Stomach (tissue), 8 donors: ENCODE measurements at regions not wholly inside any gene's neighbourhood (a gene's known extent, or its start where the extent isn't known, plus 50 kb on each side); places are given as distances from the start of the nearest gene placed in this dataset.

ENCODE experiments used
- DNase-seq, 2 donors: peaks; one replicate each; pipeline versions ENCODE4 v3.0.0 to v3.0.0-alpha.2; 2013 to 2019
- H3K27ac ChIP-seq, 5 donors: fragments of 200-600 bp in 4 of 5; sonication (generic) in 4 of 5; one replicate each; pipeline ENCODE4 v1.5.1; 2013 to 2019; ENCODE audit warnings: mild to moderate bottlenecking in 1 of 5, moderate library complexity in 1 of 5
- H3K27me3 ChIP-seq, 3 donors: fragments of 200-600 bp; sonication (generic); one replicate each; pipeline ENCODE4 v1.5.1; 2017 to 2019; ENCODE audit warnings: mixed run types in 1 of 3
- H3K36me3 ChIP-seq, 4 donors: fragments of 200-600 bp; sonication (generic); 1 replicate in 3 of 4; 2 replicates in 1 of 4; pipeline ENCODE4 v1.5.1; 2016 to 2019
- H3K4me1 ChIP-seq, 4 donors: fragments of 200-600 bp; sonication (generic); one replicate each; pipeline ENCODE4 v1.5.1; 2016 to 2019
- H3K4me3 ChIP-seq, 4 donors: fragments of 200-600 bp; sonication (generic) in 3 of 4; one replicate each; pipeline ENCODE4 v1.5.1; 2016 to 2019; ENCODE audit warnings: mild to moderate bottlenecking in 1 of 4
- H3K9me3 ChIP-seq, 4 donors: fragments of 200-600 bp; sonication (generic); one replicate each; pipeline ENCODE4 v1.5.1; 2016 to 2019
- EP300 ChIP-seq: sonication (generic); formaldehyde crosslinking; IDR thresholded peaks from one replicate; pipeline ENCODE4 v1.6.1; 2017; ENCODE audit warnings: antibody characterized with exemption
- POLR2A ChIP-seq, 4 donors: fragments of 450-650 bp; IDR thresholded peaks; one replicate each; pipeline ENCODE4 v1.6.1; 2016; ENCODE audit warnings: antibody characterized with exemption in 4 of 4, control low read depth in 2 of 4, mild to moderate bottlenecking in 1 of 4, moderate library complexity in 1 of 4
- POLR2AphosphoS5 ChIP-seq, 3 donors: sonication (generic); formaldehyde crosslinking; IDR thresholded peaks; one replicate each; pipeline ENCODE4 v1.6.1; 2016; ENCODE audit warnings: antibody characterized with exemption in 3 of 3
- WGBS, 5 donors: extraction: QIAGEN DNeasy Blood & Tissue Kit in 3 of 5; methylation state at CpG; one replicate each; pipeline versions ENCODE4 v1.1.5 to v1.1.7; 2013 to 2018; 5-methylcytosine and 5-hydroxymethylcytosine counted together
- intact Hi-C: fragments of 100-400 bp; cut with DNase I; formaldehyde crosslinking; loops from one replicate; pipeline ENCODE4 v1.15.1; 2023; ENCODE audit warnings: low total_unique reads
- TF ChIP-seq, protein P1 (sequence below), 7 experiments: fragments of 450-650 bp in 4 of 7; fragments of 200-600 bp in 3 of 7; sonication (generic) in 3 of 7; IDR thresholded peaks; one replicate each; pipeline ENCODE4 v1.5.1; 2016 to 2019; ENCODE audit warnings: antibody characterized with exemption in 7 of 7, control low read depth in 2 of 7, mild to moderate bottlenecking in 1 of 7
- donor health status: healthy with polysubstance abuse.
- donor health status: Bipolar disorder and iron deficiency.
- donor health status: healthy.

DNA sequence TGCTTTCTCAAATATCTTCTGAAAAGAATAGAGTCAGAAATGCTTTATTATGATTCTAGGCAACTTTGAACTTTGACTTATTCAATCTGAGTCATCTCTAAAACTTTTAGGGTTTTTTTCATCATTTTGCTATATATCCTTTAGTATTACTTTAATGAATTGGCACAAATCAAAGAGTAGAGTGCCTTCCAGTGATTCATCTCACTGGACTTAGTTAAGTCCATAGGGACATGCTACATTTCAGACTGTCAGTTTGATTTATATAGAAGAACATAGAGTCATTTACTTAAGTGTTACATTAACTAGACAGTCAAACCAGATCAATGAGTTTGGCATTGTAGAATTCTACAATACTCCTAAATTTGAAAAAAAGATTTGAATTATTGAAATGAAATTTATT, 1235.7 kb upstream of the MAP3K7 start:
- DNase-seq: no peak
- no peaks in the 10 kb centered on the region for H3K9me3 ChIP-seq
- no peaks in the 10 kb centered on the region for H3K27me3 ChIP-seq
- TF ChIP-seq, protein P1, sequence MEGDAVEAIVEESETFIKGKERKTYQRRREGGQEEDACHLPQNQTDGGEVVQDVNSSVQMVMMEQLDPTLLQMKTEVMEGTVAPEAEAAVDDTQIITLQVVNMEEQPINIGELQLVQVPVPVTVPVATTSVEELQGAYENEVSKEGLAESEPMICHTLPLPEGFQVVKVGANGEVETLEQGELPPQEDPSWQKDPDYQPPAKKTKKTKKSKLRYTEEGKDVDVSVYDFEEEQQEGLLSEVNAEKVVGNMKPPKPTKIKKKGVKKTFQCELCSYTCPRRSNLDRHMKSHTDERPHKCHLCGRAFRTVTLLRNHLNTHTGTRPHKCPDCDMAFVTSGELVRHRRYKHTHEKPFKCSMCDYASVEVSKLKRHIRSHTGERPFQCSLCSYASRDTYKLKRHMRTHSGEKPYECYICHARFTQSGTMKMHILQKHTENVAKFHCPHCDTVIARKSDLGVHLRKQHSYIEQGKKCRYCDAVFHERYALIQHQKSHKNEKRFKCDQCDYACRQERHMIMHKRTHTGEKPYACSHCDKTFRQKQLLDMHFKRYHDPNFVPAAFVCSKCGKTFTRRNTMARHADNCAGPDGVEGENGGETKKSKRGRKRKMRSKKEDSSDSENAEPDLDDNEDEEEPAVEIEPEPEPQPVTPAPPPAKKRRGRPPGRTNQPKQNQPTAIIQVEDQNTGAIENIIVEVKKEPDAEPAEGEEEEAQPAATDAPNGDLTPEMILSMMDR (IDR thresholded peaks at IDR 0.05): no peak
- TF ChIP-seq POLR2A (IDR thresholded peaks at IDR 0.05) (no peak), POLR2AphosphoS5 (IDR thresholded peaks at IDR 0.05) (no peak), EP300 (no peak)
- H3K4me1 ChIP-seq: no peaks in the 10 kb centered on the region
- no peak overlapping the region for H3K27ac ChIP-seq
- no peak overlapping the region for H3K4me3 ChIP-seq
- intact Hi-C loops: no loop called here
- no peaks in the 10 kb centered on the region for H3K36me3 ChIP-seq

DNA sequence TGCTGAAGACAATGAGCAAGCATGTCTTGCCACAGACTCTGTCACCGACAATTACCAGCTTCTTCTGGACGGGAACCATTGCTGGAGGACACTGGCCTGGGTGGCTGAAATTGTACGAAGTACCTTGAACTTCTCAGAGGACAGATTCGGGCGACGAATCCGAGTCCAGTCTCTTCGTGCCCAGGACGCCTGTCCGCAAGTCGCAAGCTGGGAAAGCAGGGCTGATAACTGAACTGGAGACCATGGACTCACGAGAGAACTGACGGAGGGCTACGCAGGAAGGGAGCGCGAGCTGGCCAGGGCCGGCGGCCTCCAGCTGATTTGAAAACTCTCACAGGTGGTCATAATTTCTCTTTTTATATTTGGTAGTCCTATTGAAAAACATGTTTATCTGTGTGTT, 1229.5 kb upstream of the MAP3K7 start:
- TF ChIP-seq EP300 (no peak), POLR2AphosphoS5 (IDR thresholded peaks at IDR 0.05) (no peak), POLR2A (IDR thresholded peaks at IDR 0.05) (no peak)
- TF ChIP-seq, protein P1 (IDR thresholded peaks at IDR 0.05): no peak
- Histone ChIP-seq H3K36me3 (no peaks in the 10 kb centered on the region), H3K27me3 (no peaks in the 10 kb centered on the region), H3K27ac (no peak overlapping the region), H3K9me3 (no peaks in the 10 kb centered on the region), H3K4me1 (no peaks in the 10 kb centered on the region), H3K4me3 (no peak overlapping the region)
- 93 to 96% (median 96%) methylated on average over 18 of the region's 18 CpGs for WGBS, 5 donors
- intact Hi-C loops: no loop called here
- DNase-seq: no peak

DNA sequence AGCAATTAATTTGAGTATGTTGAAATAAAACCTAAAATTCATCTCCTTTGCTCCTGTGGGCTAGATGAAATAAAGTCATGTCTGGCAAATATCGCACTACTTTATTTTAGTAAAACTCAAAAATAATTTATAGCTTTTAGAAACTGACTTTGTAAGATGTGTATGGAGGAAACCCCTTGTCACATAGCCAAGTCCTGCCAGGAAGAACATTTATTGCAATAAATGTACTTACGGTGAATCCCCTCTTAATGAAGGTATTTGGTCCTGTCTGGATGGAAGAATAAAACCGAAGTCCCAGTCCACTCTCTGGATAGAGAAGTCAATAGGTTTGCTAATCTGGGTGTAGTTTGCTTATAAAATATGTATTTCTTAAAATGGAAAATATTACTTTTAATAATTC, 1226.8 kb upstream of the MAP3K7 start:
- no peak overlapping the region for H3K4me3 ChIP-seq
- intact Hi-C loops: no loop called here
- H3K9me3 ChIP-seq: no peaks in the 10 kb centered on the region
- WGBS, 5 donors: 66 to 81% (median 80%) methylated on average over 3 of the region's 3 CpGs
- no peak for DNase-seq
- H3K27me3 ChIP-seq: no peaks in the 10 kb centered on the region
- H3K4me1 ChIP-seq: no peaks in the 10 kb centered on the region
- no peak overlapping the region for H3K27ac ChIP-seq
- TF ChIP-seq, protein P1 (IDR thresholded peaks at IDR 0.05): no peak
- TF ChIP-seq POLR2A (IDR thresholded peaks at IDR 0.05) (no peak), EP300 (no peak), POLR2AphosphoS5 (IDR thresholded peaks at IDR 0.05) (no peak)
- H3K36me3 ChIP-seq: no peaks in the 10 kb centered on the region

DNA sequence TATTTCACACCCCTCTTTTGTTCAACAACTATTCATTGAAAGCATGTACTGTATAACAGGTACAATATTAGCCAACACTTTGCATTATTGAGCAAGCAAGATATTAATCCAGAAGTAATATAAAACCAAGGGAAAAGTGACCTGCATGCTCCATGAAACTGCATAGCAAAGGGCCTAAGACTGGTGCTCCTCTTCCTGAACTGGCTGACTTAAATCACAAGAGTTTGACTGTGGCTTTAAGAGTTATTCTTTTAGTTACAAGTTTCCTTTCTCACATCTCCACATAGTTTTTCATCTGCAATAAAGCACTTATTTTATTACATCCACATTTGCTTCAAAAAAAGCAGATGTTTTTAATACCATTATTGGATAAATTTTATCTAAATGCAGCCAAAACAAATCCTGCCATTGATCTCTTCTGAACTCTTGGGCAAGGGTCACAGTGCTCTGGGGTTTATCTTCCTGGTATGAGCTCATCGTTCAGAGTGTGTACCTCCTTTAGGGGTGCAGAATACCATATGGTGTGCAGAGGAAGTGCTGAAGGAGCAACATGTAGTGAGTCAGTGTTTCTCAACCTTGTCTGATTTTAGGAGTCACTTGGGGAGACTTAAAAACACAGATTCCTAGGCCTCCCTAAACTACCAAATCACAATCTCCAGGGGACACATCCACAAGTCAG, 1225.9 kb upstream of the MAP3K7 start:
- 0 to 18% (median 16%) methylated on average over 1 of the region's 1 CpG for WGBS, 5 donors
- no peaks in the 10 kb centered on the region for H3K9me3 ChIP-seq
- no peak overlapping the region for H3K4me3 ChIP-seq
- no peak overlapping the region for H3K27ac ChIP-seq
- H3K36me3 ChIP-seq: no peaks in the 10 kb centered on the region
- TF ChIP-seq EP300: no peak
- TF ChIP-seq POLR2A (IDR thresholded peaks at IDR 0.05): no peak
- TF ChIP-seq, protein P1 (IDR thresholded peaks at IDR 0.05): no peak
- no peak for TF ChIP-seq POLR2AphosphoS5 (IDR thresholded peaks at IDR 0.05)
- no peaks in the 10 kb centered on the region for H3K27me3 ChIP-seq
- peak in 1 of 2 donors; percentile 18 for DNase-seq
- H3K4me1 ChIP-seq: no peaks in the 10 kb centered on the region
- intact Hi-C loops: no loop called here
